ENCODE measurements at regions not wholly inside any gene's neighbourhood (a gene's known extent, or its start where the extent isn't known, plus 50 kb on each side); places are given as distances from the start of the nearest gene placed in this dataset.
"Not testable (repeated sequence)": the region's sequence is repeated elsewhere in the genome, so short reads cannot be mapped to it uniquely, and the experiment has no call there.

GRCh38 chr3:125810010-125810409 lies 159.0 kb upstream of the ROPN1B start:
- DNase-seq; H4K20me1 ChIP-seq (ENCODE audit: insufficient read depth); H3K27ac ChIP-seq; intact Hi-C loops (cut with micrococcal nuclease; ENCODE audit: unreplicated experiment); H3K4me1 ChIP-seq (replicated peaks; ENCODE audit: insufficient read depth); POLR2A ChIA-PET (ENCODE audit: unreplicated experiment); H3K9me3 ChIP-seq (ENCODE audit: insufficient read depth, low read depth); H3K9me2 ChIP-seq (ENCODE audit: insufficient read depth); H3K4me2 ChIP-seq; H3K79me2 ChIP-seq (ENCODE audit: low read depth); CTCF ChIA-PET; H2AFZ ChIP-seq; H3F3A ChIP-seq (ENCODE audit: insufficient read depth, low read depth); H3K36me3 ChIP-seq (ENCODE audit: low read depth); H3K4me3 ChIP-seq; H3K27me3 ChIP-seq (ENCODE audit: insufficient read depth, low read depth); BruUV-seq (replicated peaks): not testable (repeated sequence)
- TF ChIP-seq CTCF (conservative IDR thresholded peaks at IDR 0.05): 0 out of 2 replicates have a peak, but pooled peaks have one; percentile 25

GRCh38 chr3:125822175-125822574 lies 146.8 kb upstream of the ROPN1B start:
- H3K27ac ChIP-seq; H3K4me1 ChIP-seq (replicated peaks; ENCODE audit: insufficient read depth); H4K20me1 ChIP-seq (ENCODE audit: insufficient read depth); BruUV-seq (replicated peaks); H3K4me2 ChIP-seq; H3K9me2 ChIP-seq (ENCODE audit: insufficient read depth); H2AFZ ChIP-seq; H3F3A ChIP-seq (ENCODE audit: insufficient read depth, low read depth); DNase-seq; H3K4me3 ChIP-seq; POLR2A ChIA-PET (ENCODE audit: unreplicated experiment); intact Hi-C loops (cut with micrococcal nuclease; ENCODE audit: unreplicated experiment); H3K79me2 ChIP-seq (ENCODE audit: low read depth); H3K9me3 ChIP-seq (ENCODE audit: insufficient read depth, low read depth); CTCF ChIA-PET; H3K36me3 ChIP-seq (ENCODE audit: low read depth): not testable (repeated sequence)
- H3K27me3 ChIP-seq (ENCODE audit: insufficient read depth, low read depth): peaks cover 15% of the 10 kb centered on the region; the same call in 1 of the 2 replicates

- H2AFZ ChIP-seq; BruUV-seq (replicated peaks); H3K4me1 ChIP-seq (replicated peaks; ENCODE audit: insufficient read depth); H3K9me3 ChIP-seq (ENCODE audit: insufficient read depth, low read depth); H3K27ac ChIP-seq; H3K4me2 ChIP-seq; H3K36me3 ChIP-seq (ENCODE audit: low read depth); H3F3A ChIP-seq (ENCODE audit: insufficient read depth, low read depth); DNase-seq; POLR2A ChIA-PET (ENCODE audit: unreplicated experiment); H3K4me3 ChIP-seq; H3K79me2 ChIP-seq (ENCODE audit: low read depth); H4K20me1 ChIP-seq (ENCODE audit: insufficient read depth); H3K27me3 ChIP-seq (ENCODE audit: insufficient read depth, low read depth); CTCF ChIA-PET; intact Hi-C loops (cut with micrococcal nuclease; ENCODE audit: unreplicated experiment); H3K9me2 ChIP-seq (ENCODE audit: insufficient read depth): not testable (repeated sequence)
Observed at GRCh38 chr3:125831005-125831750, 137.8 kb upstream of the ROPN1B start.

GRCh38 chr3:125835562-125835961 lies 133.4 kb upstream of the ROPN1B start:
- H3K4me3 ChIP-seq; H3K4me2 ChIP-seq; POLR2A ChIA-PET (ENCODE audit: unreplicated experiment); H3K27me3 ChIP-seq (ENCODE audit: insufficient read depth, low read depth); H3K9me2 ChIP-seq (ENCODE audit: insufficient read depth); H4K20me1 ChIP-seq (ENCODE audit: insufficient read depth); DNase-seq; H2AFZ ChIP-seq; CTCF ChIA-PET; H3K36me3 ChIP-seq (ENCODE audit: low read depth); H3K79me2 ChIP-seq (ENCODE audit: low read depth); H3F3A ChIP-seq (ENCODE audit: insufficient read depth, low read depth); intact Hi-C loops (cut with micrococcal nuclease; ENCODE audit: unreplicated experiment); H3K4me1 ChIP-seq (replicated peaks; ENCODE audit: insufficient read depth); BruUV-seq (replicated peaks); H3K27ac ChIP-seq; H3K9me3 ChIP-seq (ENCODE audit: insufficient read depth, low read depth): not testable (repeated sequence)

GRCh38 chr3:125836011-125836551 lies 132.9 kb upstream of the ROPN1B start:
- H3K36me3 ChIP-seq (ENCODE audit: low read depth); CTCF ChIA-PET; BruUV-seq (replicated peaks); H3K4me1 ChIP-seq (replicated peaks; ENCODE audit: insufficient read depth); intact Hi-C loops (cut with micrococcal nuclease; ENCODE audit: unreplicated experiment); H3K27ac ChIP-seq; H3K9me2 ChIP-seq (ENCODE audit: insufficient read depth); H2AFZ ChIP-seq; H4K20me1 ChIP-seq (ENCODE audit: insufficient read depth); H3K4me3 ChIP-seq; H3K79me2 ChIP-seq (ENCODE audit: low read depth); POLR2A ChIA-PET (ENCODE audit: unreplicated experiment); H3K27me3 ChIP-seq (ENCODE audit: insufficient read depth, low read depth); H3K9me3 ChIP-seq (ENCODE audit: insufficient read depth, low read depth); DNase-seq; H3K4me2 ChIP-seq; H3F3A ChIP-seq (ENCODE audit: insufficient read depth, low read depth): not testable (repeated sequence)

GRCh38 chr3:125836786-125837185 lies 132.2 kb upstream of the ROPN1B start:
- H3F3A ChIP-seq (ENCODE audit: insufficient read depth, low read depth); H3K4me3 ChIP-seq; BruUV-seq (replicated peaks); H3K27me3 ChIP-seq (ENCODE audit: insufficient read depth, low read depth); CTCF ChIA-PET; H3K4me2 ChIP-seq; H3K4me1 ChIP-seq (replicated peaks; ENCODE audit: insufficient read depth); DNase-seq; H3K9me2 ChIP-seq (ENCODE audit: insufficient read depth); POLR2A ChIA-PET (ENCODE audit: unreplicated experiment); H3K27ac ChIP-seq; H3K79me2 ChIP-seq (ENCODE audit: low read depth); intact Hi-C loops (cut with micrococcal nuclease; ENCODE audit: unreplicated experiment); H3K36me3 ChIP-seq (ENCODE audit: low read depth); H4K20me1 ChIP-seq (ENCODE audit: insufficient read depth); H3K9me3 ChIP-seq (ENCODE audit: insufficient read depth, low read depth); H2AFZ ChIP-seq: not testable (repeated sequence)

- H3K79me2 ChIP-seq (ENCODE audit: low read depth); H3K9me3 ChIP-seq (ENCODE audit: insufficient read depth, low read depth); CTCF ChIA-PET; BruUV-seq (replicated peaks); H3F3A ChIP-seq (ENCODE audit: insufficient read depth, low read depth); H3K36me3 ChIP-seq (ENCODE audit: low read depth); H3K27me3 ChIP-seq (ENCODE audit: insufficient read depth, low read depth); H3K9me2 ChIP-seq (ENCODE audit: insufficient read depth); H4K20me1 ChIP-seq (ENCODE audit: insufficient read depth); H3K27ac ChIP-seq; H3K4me3 ChIP-seq; H3K4me1 ChIP-seq (replicated peaks; ENCODE audit: insufficient read depth); H2AFZ ChIP-seq; POLR2A ChIA-PET (ENCODE audit: unreplicated experiment); DNase-seq; intact Hi-C loops (cut with micrococcal nuclease; ENCODE audit: unreplicated experiment); H3K4me2 ChIP-seq: not testable (repeated sequence)
Observed at GRCh38 chr3:125838857-125839256, 130.1 kb upstream of the ROPN1B start.

Measured in PC-9 (cell line).